ENCODE measurements at regions not wholly inside any gene's neighbourhood (a gene's known extent, or its start where the extent isn't known, plus 50 kb on each side); places are given as distances from the start of the nearest gene placed in this dataset.

GRCh38 chr18:60663060-60663989, 290.8 kb upstream of the MC4R start:
- no peak for DNase-seq (ENCODE audit: low read depth)

- DNase-seq (ENCODE audit: low read depth) = no peak
Measured at GRCh38 chr18:60664736-60665135, 292.2 kb upstream of the MC4R start.

GRCh38 chr18:60667016-60667415, 294.4 kb upstream of the MC4R start:
- no peak for DNase-seq (ENCODE audit: low read depth)

- DNase-seq (ENCODE audit: low read depth) = no peak
Measured at GRCh38 chr18:60668583-60668982, 296.0 kb upstream of the MC4R start.

DNA sequence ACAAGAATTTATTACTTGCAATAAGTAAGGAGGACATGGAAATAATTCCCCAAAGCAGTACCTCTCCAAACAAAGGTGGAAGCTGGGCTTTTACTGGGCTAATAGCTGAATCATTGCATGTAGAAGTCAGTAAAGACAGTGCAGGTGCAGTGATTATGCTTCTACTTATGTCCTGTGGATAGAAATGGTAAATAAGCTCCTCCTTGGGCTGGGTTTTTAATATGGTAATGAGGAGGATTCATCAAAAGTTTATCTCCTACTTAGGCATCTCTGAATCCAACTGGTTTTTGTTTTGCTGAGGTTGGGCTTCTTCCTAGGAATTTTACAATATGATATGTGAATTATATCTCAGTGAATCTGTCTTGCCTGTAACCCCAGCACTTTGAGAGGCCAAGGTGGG, 297.4 kb upstream of the MC4R start:
- no peak for DNase-seq (ENCODE audit: low read depth)

DNA sequence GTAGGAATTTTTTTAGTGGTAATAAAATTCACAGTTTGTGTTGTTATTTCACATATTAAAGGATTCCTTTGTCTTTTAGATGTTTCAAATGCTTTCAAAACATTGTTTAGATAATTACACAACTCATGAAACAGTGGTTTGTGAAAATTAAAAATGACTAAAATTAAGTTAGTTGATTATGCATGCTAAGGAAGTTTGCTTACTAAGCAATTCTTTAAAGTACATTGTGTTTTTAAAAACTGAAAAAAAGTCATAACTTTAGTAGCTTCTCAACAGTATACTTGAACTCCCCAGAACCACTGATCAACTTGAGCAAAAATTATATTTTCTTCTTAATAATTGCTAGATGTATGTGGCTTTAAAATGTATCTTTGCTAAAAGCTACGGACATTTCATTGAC, 298.4 kb upstream of the MC4R start:
- no peak for DNase-seq (ENCODE audit: low read depth)

- no peak for DNase-seq (ENCODE audit: low read depth)
Measured at GRCh38 chr18:60675126-60675525, 302.6 kb upstream of the MC4R start.

DNA sequence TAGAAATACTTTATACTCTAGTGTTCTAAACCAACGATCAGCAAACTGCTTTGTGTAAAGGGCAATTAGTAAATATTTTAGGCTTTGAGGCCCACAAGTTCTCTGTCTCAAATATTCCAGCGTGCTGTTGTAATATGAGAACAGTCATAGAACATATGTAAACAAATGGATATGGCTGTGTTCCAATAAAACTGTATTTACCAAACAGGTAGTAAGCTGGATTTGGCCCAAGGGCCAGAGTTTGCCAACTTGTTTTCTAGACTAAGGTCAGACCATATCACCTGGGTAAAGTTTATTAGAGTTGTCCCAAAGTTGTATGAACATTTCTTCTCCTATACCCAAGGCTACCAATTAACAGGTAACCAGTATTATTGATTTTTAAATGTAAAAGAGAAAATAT, 303.2 kb upstream of the MC4R start:
- no peak for DNase-seq (ENCODE audit: low read depth)

- DNase-seq (ENCODE audit: low read depth) = no peak
Measured at GRCh38 chr18:60676815-60677214, 304.2 kb upstream of the MC4R start.

GRCh38 chr18:60684843-60685513, 312.4 kb upstream of the MC4R start:
- DNase-seq (ENCODE audit: low read depth) = peak; percentile 32

DNA sequence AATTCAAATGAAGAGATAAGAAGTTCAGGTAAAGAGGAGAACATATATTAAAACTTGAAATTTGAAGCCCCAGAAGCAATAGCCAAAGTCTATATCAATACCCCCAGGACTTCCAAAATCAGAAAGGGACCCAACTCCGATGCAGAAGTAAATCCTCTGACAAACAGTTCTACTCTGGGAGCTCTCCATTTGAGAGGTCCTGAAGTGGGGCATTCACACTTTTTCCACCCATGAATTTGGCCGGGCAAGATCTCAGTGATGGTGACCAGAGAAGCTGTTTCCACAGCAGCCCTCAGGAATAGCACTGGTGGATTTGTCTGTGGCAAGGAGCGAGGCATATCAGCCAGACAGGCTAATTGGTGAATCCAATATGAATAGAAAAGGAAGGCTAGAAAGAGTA, 313.6 kb upstream of the MC4R start:
- no peak for DNase-seq (ENCODE audit: low read depth)

GRCh38 chr18:60691061-60691460, 318.5 kb upstream of the MC4R start:
- DNase-seq (ENCODE audit: low read depth) = no peak

DNA sequence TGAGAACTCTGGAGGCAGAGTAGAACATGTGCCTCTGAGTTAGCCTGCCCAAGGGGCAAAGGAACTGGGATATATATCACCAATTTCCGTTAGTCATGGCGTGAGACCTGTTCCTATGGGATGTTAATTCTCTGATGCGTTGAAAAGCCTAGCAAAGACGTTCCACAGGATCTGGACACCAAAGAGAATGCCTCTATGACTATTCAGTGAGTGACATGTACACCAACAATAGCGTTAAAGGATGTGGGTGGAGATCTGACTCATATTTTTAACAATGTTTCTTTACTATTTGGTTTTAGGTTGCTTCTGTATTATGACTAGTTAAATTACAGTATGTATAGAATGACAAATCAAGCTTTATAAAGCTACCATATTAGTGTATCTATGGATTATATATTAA, 320.9 kb upstream of the MC4R start:
- no peak for DNase-seq (ENCODE audit: low read depth)

DNA sequence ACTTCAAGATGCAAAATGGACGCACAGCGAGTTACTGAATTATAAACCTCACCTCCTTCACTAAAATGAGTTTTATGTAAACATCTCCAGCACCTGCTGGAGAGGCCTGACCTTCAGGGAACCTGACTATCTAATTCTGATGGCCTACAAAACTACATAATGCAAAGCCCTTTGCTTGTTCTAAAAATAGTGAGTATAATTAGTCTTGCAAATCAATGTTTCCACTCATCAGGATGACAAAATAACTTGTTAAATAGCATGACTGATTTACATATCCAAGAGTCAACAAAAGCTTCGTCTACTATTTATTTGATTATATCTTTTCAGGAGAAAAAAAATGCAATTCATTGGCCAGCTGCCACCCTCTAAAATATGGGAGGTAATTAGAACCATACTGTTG, 326.3 kb upstream of the MC4R start:
- no peak for DNase-seq (ENCODE audit: low read depth)

- no peak for DNase-seq (ENCODE audit: low read depth)
Measured at GRCh38 chr18:60722742-60723141, 350.2 kb upstream of the MC4R start.

DNA sequence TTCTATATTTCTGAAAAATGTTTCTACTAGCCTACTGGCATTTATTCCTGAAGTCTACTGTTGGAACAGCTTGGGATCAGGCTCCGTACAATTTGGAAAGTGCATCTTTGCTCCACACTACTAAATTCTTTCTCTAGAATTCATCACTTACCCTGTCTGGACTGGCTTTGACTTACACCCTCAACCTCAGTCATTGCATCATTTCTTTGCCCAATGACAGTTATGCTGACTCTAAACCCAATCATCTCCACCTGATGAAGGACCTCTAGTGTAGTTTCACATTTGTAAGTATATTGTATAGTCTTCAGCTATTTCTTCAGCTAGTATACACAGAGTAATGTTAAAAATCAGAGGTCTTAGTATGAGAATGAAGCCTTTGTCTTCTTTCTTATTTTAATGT, 359.6 kb upstream of the MC4R start:
- no peak for DNase-seq (ENCODE audit: low read depth)

- no peak for DNase-seq (ENCODE audit: low read depth)
Measured at GRCh38 chr18:60739212-60739611, 366.6 kb upstream of the MC4R start.

- no peak for DNase-seq (ENCODE audit: low read depth)
Measured at GRCh38 chr18:60740313-60740712, 367.7 kb upstream of the MC4R start.

DNA sequence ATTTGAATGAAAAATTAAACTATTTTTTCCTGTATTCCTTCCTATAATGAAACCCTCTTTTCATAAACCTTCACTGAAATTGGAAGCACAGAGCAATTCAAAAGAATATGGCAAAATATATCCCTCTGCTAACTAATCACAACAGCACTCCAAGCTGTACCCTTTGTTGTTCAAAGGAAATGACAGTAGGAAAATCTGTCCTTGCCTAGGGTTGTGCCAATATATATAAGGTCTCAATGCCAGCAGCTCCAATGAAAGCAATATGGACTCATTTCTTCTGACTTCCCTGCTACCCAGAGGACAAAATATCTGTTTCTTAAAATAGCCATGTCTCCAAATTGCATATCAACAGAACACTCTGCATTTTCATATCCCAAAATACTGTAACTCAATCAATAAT, 373.9 kb upstream of the MC4R start:
- no peak for DNase-seq (ENCODE audit: low read depth)

GRCh38 chr18:60746919-60747318, 374.3 kb upstream of the MC4R start:
- DNase-seq (ENCODE audit: low read depth) = no peak

- no peak for DNase-seq (ENCODE audit: low read depth)
Measured at GRCh38 chr18:60753753-60754152, 381.2 kb upstream of the MC4R start.

GRCh38 chr18:60754413-60755009, 381.9 kb upstream of the MC4R start:
- no peak for DNase-seq (ENCODE audit: low read depth)

GRCh38 chr18:60755134-60755533, 382.6 kb upstream of the MC4R start:
- DNase-seq (ENCODE audit: low read depth) = no peak

All from renal cortical epithelial cell (primary cell).